HG03066 (cell line): ENCODE measurements at regions not wholly inside any gene's neighbourhood (a gene's known extent, or its start where the extent isn't known, plus 50 kb on each side); places are given as distances from the start of the nearest gene placed in this dataset.

Source experiments
- ATAC-seq: cut with Tn5 transposase; IDR thresholded peaks from one replicate; pipeline ENCODE4 v1.9.1; 2021; ENCODE audit warnings: low read depth; ENCODE audit not compliant: unreplicated experiment

DNA sequence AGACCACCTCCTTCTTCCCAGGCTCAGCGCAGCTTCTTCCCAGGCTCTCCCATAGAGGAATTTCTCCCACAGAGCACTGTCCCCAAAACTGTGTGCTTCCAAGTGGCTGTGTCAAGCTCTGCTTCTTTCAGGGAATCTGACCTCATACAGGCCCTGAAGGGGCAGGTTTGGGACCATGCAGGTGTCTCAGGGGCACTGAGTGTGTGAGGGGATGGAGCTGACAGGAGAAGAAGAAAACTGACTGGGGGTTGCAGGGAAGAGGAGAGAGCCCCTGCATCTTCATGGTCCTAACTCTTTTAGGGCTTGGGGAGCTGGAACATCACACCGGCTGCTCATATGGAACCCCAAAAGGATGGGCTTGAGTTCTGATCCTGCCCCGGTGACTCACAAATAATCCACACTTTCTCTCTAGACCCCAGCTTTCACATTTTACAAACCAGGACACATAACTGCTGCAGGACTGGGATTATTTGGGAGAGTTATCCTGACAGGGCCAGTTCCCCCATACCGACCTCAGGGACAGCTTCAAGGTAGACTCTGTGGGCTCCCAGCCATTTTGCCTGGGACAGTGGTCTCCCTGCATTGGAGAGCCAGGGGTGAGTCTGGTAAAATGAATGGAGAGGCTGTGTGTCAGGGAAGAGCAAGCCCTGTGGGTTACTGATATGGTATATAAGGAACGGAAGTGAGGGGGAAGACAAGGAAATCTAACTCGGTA is 316.1 kb downstream of the TLE3 start:
- ATAC-seq, result no peak

DNA sequence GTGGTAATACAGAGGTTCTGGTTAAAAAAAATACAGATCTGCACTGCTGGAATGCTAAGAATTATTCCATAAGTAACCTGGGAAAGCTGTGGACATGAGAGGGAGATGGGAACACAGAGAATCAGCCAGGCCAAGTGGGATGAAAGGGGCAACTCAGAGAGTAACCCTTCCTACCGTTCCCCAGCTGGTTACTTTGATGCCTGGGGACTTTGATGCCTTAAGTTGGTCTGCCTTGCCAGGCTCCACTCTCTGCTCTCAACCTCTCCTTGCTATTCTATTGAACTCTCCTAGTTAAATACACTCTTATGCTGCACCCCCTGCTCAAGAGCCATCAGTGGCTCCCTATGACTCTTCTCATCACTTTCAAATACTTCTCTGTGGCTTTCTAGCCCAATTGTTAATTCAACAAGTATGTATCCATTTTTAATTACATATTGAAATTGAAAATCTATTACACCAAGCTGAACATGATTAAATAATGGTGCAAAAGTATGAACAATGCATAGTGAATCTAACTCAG is 315.5 kb downstream of the TLE3 start:
- no peak for ATAC-seq

DNA sequence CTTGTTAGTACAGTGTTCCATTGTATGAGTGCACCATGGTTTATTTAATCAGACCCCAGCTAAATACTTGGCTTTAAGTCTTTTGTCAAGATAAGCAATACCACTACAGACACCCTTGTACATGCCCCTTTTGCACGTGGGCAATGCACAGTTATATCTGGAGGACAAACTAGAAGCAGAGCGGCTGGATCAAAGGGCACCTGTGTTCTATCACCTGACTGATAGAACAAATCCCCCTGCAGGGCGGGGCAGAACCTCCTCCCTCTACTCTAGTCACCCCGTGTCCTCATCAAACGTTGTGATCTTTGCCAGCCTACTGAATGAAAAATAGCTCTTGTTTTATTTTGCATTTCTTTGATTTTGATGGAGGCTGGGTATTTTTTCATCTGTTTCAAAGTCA is 314.9 kb downstream of the TLE3 start:
- ATAC-seq, result no peak

DNA sequence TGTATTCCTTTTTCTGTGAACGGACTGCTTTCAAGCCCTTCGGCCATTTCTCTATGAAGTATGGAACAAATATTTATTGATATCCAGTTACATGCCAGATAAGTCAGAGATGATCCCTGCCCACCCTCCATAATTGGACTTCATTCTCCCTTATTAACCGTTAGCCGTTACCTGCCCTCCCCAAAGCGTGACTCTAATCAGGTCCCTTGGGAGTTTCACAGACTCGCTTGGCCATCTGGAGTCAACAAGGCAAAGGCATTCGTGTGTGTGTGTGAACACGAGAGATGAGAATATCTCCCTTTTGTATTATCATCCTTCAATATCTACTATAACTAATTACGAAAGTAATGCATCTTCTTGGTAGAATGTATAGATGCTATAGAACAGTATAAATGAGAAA is 314.5 kb downstream of the TLE3 start:
- ATAC-seq, result no peak

DNA sequence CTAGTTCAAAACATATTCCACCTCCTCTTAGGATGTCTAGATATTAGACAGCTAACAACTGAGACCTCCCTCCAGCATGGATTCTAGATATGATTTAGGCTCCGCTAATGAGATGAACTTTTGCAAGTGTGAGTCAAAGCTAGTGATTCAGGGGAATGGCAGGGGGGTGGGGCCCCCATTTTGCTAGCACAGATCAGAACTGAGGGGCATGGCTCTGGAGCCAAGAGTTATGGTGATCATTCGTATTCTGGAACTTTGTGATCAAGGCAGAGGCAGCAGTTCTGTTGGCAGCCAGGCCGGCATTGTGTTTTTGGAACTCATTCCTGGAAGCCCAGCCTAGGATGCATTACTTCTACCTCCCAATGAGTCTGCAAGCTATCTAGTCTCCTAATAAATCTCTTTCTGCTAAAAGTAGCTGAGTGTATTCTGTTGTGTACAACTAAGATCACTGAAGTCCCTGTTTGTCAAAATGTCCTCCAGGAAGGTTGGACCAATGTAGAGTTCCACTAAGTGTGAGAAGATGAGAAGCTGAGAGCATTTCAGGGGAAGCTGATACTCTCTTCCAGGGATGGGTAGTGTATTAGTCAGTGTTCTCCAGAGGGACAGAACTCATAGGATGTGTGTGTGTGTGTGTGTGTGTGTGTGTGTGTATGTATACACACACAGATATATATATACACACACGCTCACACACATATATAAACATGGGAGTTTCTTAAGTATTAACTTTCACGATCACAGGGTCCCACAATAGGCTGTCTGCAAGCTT is 312.7 kb downstream of the TLE3 start:
- no peak for ATAC-seq

DNA sequence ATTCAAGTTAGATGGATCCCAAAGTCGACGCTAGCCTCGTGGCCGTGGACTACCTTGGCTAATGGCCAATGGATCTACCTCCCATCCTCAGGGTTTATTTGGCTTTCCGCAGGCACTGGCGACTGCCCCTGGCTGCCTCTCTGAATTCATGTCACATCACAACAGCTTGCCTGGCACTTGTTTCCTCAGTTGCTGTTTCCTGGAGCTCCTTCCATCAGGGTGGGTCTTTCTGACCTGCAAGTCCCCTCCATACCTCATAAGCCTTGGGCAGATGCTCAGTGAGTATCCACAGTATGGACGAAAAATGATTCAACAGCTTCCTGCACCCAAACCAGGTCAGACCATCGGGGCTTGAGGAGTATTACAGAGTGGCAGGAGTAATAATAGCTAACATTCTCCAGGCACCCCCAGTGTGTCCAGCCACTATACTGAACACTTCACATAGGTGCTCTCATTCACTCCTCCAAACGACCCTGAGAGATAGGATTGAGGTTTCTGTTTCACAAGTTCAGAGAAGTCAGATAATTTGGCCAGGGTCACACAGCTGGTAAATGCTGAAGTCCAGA is 311.5 kb downstream of the TLE3 start:
- no peak for ATAC-seq

DNA sequence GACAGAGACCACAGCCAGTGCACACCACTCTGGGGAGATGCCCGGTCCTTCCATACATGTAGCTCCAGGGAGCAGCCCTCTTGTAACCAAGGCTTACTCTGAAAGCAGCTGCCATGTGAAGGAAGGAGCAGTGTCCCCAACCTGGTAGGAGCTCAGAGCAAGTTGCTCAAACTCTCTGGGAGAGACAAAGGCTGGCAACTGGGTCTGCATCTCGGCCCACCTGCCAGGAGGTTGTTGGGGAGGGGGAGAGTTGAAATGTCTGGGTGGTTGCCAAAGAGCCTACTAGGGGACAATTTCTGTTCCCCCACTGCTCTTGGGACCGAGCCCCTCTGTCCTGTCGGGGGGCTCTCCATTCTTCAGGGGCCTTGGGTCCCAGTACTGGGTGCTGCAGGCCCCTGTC is 309.9 kb downstream of the TLE3 start:
- no peak for ATAC-seq

DNA sequence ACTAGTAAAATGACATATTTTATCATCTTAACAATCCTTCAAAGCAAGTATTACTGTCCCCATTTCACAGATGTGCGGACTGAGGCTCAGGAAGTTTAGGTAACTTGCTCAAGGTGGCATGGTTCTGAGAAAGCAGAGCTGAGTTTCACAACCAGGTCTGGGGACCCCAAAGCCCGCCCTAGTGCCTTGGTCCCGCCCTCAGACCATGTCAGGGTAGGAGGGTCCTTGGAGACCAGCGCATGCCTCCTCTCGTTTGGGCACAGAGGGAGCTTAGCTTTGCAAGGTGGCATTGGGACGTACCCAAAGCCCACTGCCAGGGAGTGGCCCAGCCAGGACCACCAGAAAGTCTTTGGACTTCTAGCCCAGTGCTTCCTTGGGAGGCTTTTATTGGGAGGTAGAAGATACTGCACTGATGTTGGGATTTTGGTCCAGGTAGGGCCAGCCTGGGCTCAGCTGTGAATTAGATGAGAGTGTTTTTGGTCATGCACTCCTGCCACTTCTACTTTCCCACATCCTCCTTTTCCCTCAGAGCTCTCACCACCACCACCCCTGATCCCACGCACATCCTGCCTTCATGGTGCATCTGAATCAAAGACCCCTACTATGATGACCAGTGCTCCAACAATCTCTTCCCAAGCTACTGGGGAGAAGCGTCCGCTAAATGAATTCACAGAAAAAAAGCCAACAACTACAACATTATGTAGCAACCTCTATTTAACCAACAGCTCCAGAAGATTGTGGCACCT is 307.9 kb downstream of the TLE3 start:
- ATAC-seq, result no peak

DNA sequence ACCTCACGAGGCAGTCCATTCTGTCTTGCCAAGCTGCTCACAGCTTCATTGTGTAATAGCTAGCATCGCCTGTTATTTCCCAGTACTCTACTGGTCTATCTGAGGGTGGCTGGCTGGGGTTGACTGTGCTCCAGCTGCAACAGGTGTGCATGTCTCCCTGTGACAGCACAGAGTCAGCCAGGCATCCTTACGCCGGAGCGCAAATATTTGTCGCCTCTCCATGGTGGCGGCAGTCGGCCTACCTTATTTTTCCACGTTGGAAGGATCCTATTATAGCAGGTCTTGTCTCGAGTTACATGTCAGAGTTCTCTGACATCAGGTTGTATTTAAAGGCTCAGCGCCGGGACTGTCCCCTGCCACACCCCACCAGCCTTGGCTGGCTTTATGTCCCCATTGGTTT is 307.1 kb downstream of the TLE3 start:
- ATAC-seq, result no peak

DNA sequence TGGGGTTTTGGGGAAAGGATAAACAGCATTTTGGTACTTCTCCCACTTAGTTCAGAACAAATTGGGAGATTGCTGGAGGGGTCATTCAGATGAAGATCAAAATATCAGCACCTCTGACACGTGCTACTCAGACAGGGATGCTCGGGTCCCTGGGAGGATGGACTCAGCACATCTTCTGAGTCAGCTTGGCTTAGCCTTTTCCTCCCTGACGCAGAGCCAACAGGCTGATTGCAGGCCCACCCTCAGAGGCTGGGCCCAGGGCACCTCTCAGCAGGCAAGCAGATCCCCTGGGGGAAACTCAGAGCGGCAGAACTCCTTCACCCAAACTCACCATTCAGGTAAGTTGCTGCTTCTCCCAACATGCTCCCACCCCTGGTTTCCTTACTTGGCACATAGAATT is 304.9 kb downstream of the TLE3 start:
- no peak for ATAC-seq

DNA sequence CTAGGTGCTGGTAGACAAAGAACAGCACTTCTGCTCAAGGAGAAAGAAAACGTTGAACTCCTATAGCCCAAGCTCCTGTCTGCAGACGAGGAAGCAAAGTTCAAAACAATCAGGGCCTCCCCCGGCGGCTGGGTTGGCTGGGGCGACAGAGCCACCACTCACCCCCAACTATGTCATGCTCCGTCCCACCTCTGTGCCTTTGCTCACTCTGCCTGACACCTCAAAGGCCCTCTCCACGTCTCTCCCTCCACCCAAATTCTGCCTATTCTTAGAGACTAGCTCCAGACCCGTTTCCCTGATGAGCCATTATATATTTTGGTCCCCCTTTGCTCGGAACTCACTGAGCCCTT is 304.3 kb downstream of the TLE3 start:
- no peak for ATAC-seq

DNA sequence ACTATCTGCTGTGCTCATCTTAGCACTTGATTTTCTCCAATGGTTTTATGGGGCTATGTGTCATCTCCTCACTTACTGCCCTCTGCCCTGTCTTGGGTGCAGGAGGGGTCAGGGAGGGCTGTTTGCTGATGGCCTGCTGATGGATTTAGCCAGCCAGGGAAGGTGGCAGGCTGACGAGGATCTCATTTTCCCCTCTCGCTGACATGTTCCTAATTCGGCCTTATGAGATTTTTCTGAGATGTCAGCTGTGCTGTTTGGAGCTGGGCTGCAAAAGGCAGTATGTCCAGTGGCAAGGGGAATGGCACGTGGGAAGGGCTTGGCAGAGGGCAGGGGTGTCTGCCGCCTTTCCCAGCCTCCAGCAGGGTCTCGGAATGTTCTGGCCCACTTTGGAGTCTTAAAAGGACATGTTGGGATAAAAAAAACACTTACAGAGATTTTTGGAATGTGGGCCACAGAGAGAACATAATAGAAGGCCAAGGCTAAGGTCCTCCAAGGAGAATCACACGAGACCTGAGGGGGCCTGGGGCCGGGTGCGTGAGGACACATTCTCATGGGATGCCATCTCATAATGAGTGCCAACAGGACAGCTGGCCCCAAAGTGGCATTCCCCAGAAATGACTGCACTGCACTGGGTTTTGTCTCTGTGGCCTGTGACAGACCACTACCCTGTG is 303.8 kb downstream of the TLE3 start:
- no peak for ATAC-seq

DNA sequence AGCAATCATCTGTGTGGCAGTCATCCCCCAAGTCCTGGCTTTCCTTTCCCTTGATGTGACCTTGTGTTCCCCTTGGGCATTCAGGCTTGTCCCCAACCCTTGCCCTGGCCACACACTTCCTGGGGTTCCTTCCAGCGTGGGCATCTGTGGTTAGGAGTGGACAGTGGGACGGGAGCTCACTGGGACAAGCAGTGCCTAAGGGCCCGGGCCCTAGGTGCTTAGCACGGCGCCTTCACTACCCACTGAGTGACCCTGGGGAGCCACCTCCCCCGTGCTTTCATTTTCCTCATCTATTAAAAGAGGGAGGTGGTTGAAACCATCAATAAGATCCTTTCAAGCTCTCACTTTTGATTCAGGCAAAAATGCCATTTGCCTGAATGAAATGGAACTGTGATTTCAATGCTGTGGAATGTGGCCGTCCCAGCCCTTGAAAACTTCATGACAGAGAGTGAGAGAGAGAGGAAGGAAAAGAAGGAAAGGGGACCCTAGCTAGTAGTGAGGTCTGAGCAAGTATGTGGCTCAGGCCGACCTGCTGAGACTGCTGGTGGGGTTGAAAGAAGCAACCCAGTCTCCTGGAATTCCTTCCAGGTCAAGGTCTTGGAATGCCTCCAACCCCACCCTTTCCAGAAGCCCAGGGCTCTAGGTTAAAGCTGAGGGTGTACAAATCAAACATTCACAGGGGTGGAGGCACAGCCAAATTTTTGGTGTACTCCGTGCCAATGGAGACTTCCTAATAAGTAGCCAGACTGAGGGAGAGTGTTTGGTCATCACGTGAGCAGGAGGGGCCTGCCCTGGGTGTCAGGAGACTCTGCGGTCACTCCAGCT is 302.9 kb downstream of the TLE3 start:
- no peak for ATAC-seq

DNA sequence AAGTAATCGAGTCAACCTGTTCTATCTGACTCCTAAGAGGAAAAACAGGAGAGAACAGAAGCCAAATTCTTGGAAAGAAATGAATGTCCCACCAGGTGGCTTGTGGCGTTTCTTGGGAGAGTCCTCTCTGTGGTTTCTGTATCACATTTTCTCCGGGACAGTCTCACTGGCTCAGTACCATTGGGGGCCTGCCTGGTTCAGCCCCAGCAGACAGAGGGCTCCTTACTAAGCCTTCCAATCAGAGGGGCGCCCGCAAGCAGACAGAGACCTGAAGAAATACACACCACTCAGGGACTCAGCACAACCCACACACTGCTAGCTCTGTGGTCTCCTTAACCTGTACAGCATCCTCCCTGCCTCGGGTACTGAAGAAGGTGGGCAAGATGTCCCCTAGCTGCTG is 302.1 kb downstream of the TLE3 start:
- no peak for ATAC-seq

DNA sequence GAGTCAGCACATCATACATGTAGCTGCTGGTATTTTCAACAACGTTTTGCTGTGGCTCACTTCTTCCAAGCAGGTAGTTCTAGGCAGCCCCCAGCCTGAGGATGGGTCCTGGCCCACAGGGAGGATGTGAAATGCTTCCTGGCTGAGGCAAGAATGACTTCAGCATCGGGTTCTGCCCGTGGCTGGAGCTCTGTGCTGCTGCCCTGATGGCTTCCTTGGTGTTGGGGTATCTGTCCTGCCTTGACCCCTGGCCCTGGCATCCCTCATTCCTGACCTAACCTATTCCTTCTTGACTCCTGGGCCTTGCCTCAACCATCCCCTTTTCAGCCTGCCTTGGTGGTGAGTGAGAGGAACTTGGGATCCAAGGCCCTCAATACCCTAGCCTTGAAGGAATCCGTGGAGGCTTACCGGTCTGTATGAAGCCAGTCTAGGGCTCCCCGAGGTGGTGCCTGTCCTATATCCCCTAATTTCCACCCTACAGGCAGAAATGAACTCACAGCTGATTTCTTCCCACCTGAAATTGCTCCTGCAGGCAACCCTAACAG is 300.6 kb downstream of the TLE3 start:
- ATAC-seq, result no peak

DNA sequence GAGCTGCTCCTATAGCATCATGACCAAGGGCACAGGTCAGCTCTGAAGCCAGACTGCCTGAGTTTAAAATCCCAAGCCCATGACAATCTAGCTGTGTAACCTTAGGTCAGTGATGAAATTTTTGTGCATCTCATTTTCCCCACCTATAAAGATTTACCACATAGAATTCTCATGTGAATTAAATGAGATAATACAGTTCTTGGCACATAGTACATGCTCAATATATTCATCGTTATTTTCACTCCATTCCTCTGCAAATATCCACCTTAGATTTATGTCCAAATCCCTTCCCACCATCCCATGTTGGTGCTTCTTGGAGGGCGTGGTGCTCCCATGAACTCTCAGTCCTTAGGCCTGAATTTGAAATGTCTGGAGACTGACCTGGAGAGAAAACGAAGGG is 300.1 kb downstream of the TLE3 start:
- ATAC-seq, result no peak

DNA sequence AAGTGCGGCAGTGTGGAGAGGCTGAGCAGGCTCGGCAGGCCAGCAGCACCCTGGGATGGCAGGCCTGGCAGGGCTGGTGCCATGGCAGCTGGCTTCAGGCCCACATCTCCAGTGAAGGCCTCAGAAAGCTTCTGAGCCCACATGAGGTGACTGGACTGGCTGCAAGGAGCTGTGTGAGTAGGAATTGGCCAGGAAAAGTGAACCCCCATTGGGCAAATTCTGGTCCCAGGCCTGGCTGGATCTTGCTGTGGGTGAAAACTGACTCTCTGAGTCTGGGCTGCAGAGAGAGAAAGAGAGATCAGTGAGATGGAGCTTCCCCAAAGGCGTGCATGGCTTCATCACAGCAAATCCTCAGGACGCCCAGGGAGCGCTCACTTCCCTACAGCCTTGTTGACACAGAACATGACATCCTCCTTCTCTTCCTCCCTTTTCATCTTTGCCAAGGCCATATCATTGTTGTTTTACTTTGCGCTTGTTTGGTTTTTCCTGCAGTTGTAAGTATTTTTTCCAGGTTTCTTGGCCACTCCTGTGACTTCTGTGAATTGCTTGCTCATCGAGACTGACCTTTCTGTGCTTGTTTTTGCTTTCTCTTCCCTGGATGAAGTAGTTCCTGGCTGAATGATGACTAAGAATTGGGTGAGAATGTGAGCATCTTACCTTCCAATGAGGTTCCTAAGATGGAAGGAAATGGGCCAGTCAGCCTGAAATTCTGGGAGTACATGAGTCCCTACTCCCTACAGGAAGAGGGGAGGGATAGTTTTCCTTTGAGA is 299.1 kb downstream of the TLE3 start:
- no peak for ATAC-seq

DNA sequence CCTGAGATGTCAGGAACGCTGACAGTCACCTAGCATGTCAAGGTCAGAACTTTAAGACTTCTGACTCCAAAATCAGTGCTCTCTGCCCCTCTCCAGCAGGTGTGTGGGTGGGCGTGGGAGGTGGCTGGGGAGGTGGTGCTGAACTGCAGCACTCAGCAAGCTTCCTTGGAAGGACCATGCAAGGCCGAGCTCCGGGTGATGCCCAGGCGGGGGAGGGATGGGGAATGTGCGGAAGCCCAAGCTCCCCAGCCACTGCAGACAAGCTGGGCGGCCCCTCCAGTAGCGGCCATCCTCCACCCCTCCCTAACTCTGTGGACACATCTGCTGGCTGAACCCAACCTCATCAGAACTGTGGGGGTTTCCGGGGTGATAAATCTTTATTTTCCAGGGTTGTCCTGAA is 296.6 kb downstream of the TLE3 start:
- ATAC-seq, result no peak

DNA sequence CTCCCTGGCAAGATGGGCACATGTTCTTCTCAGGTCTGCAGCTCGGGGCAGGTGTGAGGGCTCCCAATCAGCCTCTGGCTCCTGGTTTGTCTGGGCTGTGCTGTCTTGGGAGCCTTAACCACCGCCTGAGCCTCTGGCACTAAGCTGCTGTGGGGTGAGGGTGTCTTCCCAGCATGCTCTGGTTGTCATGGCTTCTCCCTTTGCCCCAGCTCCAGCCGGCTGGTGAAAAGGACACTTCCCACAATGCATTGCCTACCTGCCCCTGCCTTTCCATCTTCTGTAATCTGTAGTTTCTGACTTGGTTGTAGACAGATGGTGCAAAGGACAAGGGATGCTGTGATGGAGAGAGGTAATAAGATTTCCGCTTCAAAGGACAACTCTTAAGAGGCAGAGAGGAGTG is 295.3 kb downstream of the TLE3 start:
- ATAC-seq, result no peak
